DMS53 treated with DMSO at 0.1 percent for 48 hours (cell line): ENCODE measurements at regions not wholly inside any gene's neighbourhood (a gene's known extent, or its start where the extent isn't known, plus 50 kb on each side); places are given as distances from the start of the nearest gene placed in this dataset.
"Not testable (repeated sequence)": the region's sequence is repeated elsewhere in the genome, so short reads cannot be mapped to it uniquely, and the experiment has no call there.

Source experiments
- DNase-seq: peaks from one replicate; lab custom pipeline; 2025; ENCODE audit not compliant: unreplicated experiment; lab: John Stamatoyannopoulos, UW

GRCh38 chr9:16267281-16268066, 603.0 kb downstream of the BNC2 start:
- no peak for DNase-seq

GRCh38 chr9:16268067-16268881, 602.2 kb downstream of the BNC2 start:
- no peak for DNase-seq

GRCh38 chr9:16271967-16272366, 598.5 kb downstream of the BNC2 start:
- no peak for DNase-seq

GRCh38 chr9:16272776-16273175, 597.7 kb downstream of the BNC2 start:
- no peak for DNase-seq

- DNase-seq = no peak
These were observed 594.5 kb downstream of the BNC2 start for GRCh38 chr9:16275795-16276624.

- DNase-seq = no peak
These were observed 593.6 kb downstream of the BNC2 start for GRCh38 chr9:16276866-16277265.

GRCh38 chr9:16277471-16277960, 593.0 kb downstream of the BNC2 start:
- no peak for DNase-seq

- DNase-seq = no peak
These were observed 592.0 kb downstream of the BNC2 start for GRCh38 chr9:16278326-16278999.

GRCh38 chr9:16281707-16282106, 588.8 kb downstream of the BNC2 start:
- peak; percentile 2 for DNase-seq

- DNase-seq = no peak
These were observed 588.3 kb downstream of the BNC2 start for GRCh38 chr9:16282216-16282615.

- no peak for DNase-seq
These were observed 587.8 kb downstream of the BNC2 start for GRCh38 chr9:16282718-16283117.

- DNase-seq = no peak
These were observed 584.3 kb downstream of the BNC2 start for GRCh38 chr9:16286160-16286559.

GRCh38 chr9:16289639-16290038, 580.8 kb downstream of the BNC2 start:
- DNase-seq = no peak

- no peak for DNase-seq
These were observed 580.3 kb downstream of the BNC2 start for GRCh38 chr9:16290169-16290568.

- no peak for DNase-seq
These were observed 578.5 kb downstream of the BNC2 start for GRCh38 chr9:16291921-16292320.

GRCh38 chr9:16293610-16294009, 576.9 kb downstream of the BNC2 start:
- DNase-seq = no peak

GRCh38 chr9:16294133-16294770, 576.2 kb downstream of the BNC2 start:
- no peak for DNase-seq

- not testable (repeated sequence) for DNase-seq
These were observed 575.5 kb downstream of the BNC2 start for GRCh38 chr9:16294940-16295339.

GRCh38 chr9:16299368-16299767, 571.1 kb downstream of the BNC2 start:
- DNase-seq = not testable (repeated sequence)

- DNase-seq = no peak
These were observed 567.0 kb downstream of the BNC2 start for GRCh38 chr9:16303506-16303905.
